Tibial nerve (tissue), 4 donors: ENCODE measurements at regions not wholly inside any gene's neighbourhood (a gene's known extent, or its start where the extent isn't known, plus 50 kb on each side); places are given as distances from the start of the nearest gene placed in this dataset.
A peak's percentile ranks its signal among the peaks of the same experiment; 100 is the strongest.

Experiments used
- DNase-seq, 2 donors: peaks; one replicate each; pipeline ENCODE4 v3.0.0-alpha.2; 2019; ENCODE audit warnings: low spot score in 2 of 2
- H3K27ac ChIP-seq, 4 donors: fragments of 200-600 bp; sonication (generic) in 3 of 4; one replicate each; pipeline ENCODE4 v1.5.1; 2017 to 2019; ENCODE audit warnings: mild to moderate bottlenecking in 1 of 4
- H3K27me3 ChIP-seq, 2 donors: fragments of 200-600 bp; sonication (generic) in 1 of 2; one replicate each; pipeline versions ENCODE4 v1.5.1 to v1.6.0; 2017 to 2019
- H3K36me3 ChIP-seq, 3 donors: fragments of 200-600 bp; sonication (generic); one replicate each; pipeline ENCODE4 v1.5.1; 2018 to 2019
- H3K4me1 ChIP-seq, 4 donors: fragments of 200-600 bp; sonication (generic) in 3 of 4; one replicate each; pipeline ENCODE4 v1.5.1; 2017 to 2019
- H3K4me3 ChIP-seq, 4 donors: fragments of 200-600 bp; sonication (generic) in 3 of 4; one replicate each; pipeline ENCODE4 v1.5.1; 2017 to 2019; ENCODE audit warnings: mild to moderate bottlenecking in 1 of 4, moderate library complexity in 1 of 4
- H3K9me3 ChIP-seq, 4 donors: fragments of 200-600 bp; sonication (generic) in 3 of 4; one replicate each; pipeline ENCODE4 v1.5.1; 2017 to 2019
- EP300 ChIP-seq, 2 donors: sonication (generic); formaldehyde crosslinking; IDR thresholded peaks; one replicate each; pipeline ENCODE4 v1.6.1; 2017; ENCODE audit warnings: antibody characterized with exemption in 2 of 2, mild to moderate bottlenecking in 1 of 2
- POLR2A ChIP-seq, 2 donors: fragments of 450-650 bp; IDR thresholded peaks; one replicate each; pipeline ENCODE4 v1.6.1; 2017; ENCODE audit warnings: antibody characterized with exemption in 2 of 2, mild to moderate bottlenecking in 2 of 2, moderate library complexity in 2 of 2
- WGBS, 2 donors: methylation state at CpG; one replicate each; pipeline ENCODE4 v1.1.5; 2018; 5-methylcytosine and 5-hydroxymethylcytosine counted together
- TF ChIP-seq, protein P1 (sequence below), 5 experiments: fragments of 200-600 bp in 3 of 5; fragments of 450-650 bp in 2 of 5; sonication (generic) in 3 of 5; IDR thresholded peaks; one replicate each; pipeline ENCODE4 v1.5.1; 2016 to 2019; ENCODE audit warnings: antibody characterized with exemption in 5 of 5, mild to moderate bottlenecking in 3 of 5, moderate library complexity in 2 of 5

DNA sequence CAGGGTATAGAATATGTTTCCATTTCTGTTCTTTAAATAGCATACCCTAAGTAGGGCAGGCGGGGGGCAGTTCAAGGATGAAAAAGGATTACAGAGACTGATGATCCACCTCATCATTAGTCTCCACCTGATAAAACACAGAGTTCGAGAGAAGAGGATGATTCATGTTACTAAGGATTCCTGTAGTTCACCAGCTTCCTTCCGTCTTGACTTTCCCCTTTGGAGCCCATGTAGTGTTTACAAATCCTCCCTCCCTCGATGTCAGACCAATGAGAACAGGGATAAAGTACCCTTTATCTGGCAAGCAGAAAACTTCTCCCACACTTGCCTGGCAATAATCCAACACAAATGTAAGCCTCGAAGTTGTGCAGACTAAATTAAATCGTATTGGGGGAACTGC lies 526.3 kb upstream of the FAM241A start:
- no peaks in the 10 kb centered on the region for H3K27me3 ChIP-seq
- H3K36me3 ChIP-seq, result no peaks in the 10 kb centered on the region
- DNase-seq, result no peak
- no peak for TF ChIP-seq POLR2A (IDR thresholded peaks at IDR 0.05)
- no peak for TF ChIP-seq EP300 (IDR thresholded peaks at IDR 0.05)
- TF ChIP-seq, protein P1, sequence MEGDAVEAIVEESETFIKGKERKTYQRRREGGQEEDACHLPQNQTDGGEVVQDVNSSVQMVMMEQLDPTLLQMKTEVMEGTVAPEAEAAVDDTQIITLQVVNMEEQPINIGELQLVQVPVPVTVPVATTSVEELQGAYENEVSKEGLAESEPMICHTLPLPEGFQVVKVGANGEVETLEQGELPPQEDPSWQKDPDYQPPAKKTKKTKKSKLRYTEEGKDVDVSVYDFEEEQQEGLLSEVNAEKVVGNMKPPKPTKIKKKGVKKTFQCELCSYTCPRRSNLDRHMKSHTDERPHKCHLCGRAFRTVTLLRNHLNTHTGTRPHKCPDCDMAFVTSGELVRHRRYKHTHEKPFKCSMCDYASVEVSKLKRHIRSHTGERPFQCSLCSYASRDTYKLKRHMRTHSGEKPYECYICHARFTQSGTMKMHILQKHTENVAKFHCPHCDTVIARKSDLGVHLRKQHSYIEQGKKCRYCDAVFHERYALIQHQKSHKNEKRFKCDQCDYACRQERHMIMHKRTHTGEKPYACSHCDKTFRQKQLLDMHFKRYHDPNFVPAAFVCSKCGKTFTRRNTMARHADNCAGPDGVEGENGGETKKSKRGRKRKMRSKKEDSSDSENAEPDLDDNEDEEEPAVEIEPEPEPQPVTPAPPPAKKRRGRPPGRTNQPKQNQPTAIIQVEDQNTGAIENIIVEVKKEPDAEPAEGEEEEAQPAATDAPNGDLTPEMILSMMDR (IDR thresholded peaks at IDR 0.05), result no peak
- H3K4me1 ChIP-seq, result peaks cover 0 to 3% (median 0%) of the 10 kb centered on the region in 4 donors
- no peaks in the 10 kb centered on the region for H3K9me3 ChIP-seq
- H3K27ac ChIP-seq, result no peak overlapping the region
- H3K4me3 ChIP-seq, result no peak overlapping the region
- 20 to 28% methylated on average over 6 of the region's 6 CpGs for WGBS, 2 donors

DNA sequence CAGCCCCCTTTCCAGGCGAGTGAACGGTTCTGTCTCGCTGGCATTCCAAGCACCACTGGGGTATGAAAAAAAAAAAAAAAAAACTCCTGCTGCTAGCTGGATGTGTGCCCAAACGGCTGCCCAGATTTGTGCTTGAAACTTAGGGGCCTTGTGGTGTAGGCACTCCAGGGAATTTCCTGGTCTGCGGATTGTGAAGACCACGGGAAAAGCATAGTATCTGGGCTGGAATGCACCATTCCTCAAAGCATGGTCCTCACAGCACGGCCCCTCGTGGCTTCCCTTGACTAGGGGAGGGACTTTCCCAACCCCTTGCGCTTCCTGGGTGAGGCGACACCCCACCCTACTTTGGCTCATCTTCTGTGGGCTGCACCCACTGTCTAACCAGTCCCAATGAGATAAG lies 516.8 kb upstream of the FAM241A start:
- Histone ChIP-seq H3K4me3 (no peak overlapping the region), H3K36me3 (no peaks in the 10 kb centered on the region), H3K4me1 (no peaks in the 10 kb centered on the region), H3K27ac (no peak overlapping the region), H3K27me3 (no peaks in the 10 kb centered on the region), H3K9me3 (no peaks in the 10 kb centered on the region)
- WGBS, 2 donors, result 70 to 76% methylated on average over 9 to 10 of the region's 10 CpGs
- TF ChIP-seq, protein P1 (IDR thresholded peaks at IDR 0.05), result no peak
- TF ChIP-seq EP300 (IDR thresholded peaks at IDR 0.05) (no peak), POLR2A (IDR thresholded peaks at IDR 0.05) (no peak)
- no peak for DNase-seq

DNA sequence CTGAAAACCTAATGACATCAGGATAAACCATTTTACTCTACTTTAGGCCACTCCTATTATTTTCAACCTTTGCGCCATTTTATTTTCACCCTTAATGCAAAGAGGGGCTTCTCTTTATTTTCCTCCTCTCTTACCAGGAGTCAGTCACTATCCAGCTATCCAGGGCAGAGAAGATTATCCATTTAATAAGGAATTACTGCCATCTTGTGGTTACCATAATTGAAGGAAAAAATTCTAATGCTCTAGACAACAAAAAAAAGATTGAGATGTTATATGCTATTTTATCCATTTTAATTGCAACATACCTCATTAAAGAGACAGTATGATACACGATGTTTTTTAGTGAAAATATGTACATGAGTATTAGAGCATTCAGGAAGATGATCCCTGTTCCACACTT lies 514.5 kb upstream of the FAM241A start:
- TF ChIP-seq, protein P1 (IDR thresholded peaks at IDR 0.05), result peak in 2 of 5 experiments; percentile 10 to 20
- no peak for TF ChIP-seq POLR2A (IDR thresholded peaks at IDR 0.05)
- DNase-seq, result no peak
- no peak overlapping the region for H3K4me3 ChIP-seq
- no peaks in the 10 kb centered on the region for H3K4me1 ChIP-seq
- H3K9me3 ChIP-seq, result no peaks in the 10 kb centered on the region
- H3K27me3 ChIP-seq, result no peaks in the 10 kb centered on the region
- 33 to 50% methylated on average over 2 of the region's 2 CpGs for WGBS, 2 donors
- no peak overlapping the region for H3K27ac ChIP-seq
- H3K36me3 ChIP-seq, result no peaks in the 10 kb centered on the region

DNA sequence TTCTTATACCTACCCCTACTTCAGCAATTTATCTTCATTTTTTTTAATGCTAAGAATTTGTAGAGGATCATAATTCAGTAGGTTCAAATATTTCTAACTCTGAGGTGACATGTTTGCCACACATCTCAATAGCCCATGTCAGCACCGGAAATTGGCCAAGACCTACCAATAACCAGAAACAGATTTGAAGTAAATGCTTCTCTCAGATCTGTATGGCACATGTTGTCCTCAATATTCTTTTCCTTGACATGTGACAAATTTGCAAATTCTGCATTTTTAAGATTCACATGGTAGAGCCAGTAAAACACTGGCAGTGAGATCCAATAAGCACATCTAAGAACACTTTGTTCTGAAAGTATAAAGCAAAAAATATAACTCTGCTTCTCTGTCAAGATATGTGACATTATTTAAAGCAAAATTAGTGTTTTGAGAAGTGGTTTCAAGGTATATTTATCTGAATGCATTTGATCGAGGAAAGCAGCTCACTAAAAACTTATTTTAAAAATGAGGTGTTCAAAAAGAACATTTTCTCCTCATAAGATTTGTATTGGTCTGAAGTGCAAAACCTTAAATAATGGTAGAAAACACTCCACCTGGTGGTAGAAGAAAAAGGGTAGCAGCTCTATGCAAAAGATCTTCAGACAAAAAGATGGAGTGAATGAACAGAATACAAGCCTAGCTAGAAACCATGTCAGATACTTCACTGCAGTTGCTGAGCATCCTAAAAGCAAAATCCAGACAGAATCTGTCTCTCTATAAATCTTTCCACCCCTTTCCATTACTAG lies 513.8 kb upstream of the FAM241A start:
- no peaks in the 10 kb centered on the region for H3K9me3 ChIP-seq
- no peak for TF ChIP-seq POLR2A (IDR thresholded peaks at IDR 0.05)
- no peak for DNase-seq
- H3K36me3 ChIP-seq, result no peaks in the 10 kb centered on the region
- no peaks in the 10 kb centered on the region for H3K4me1 ChIP-seq
- 67 to 68% methylated on average over 2 of the region's 2 CpGs for WGBS, 2 donors
- H3K27ac ChIP-seq, result no peak overlapping the region
- H3K4me3 ChIP-seq, result no peak overlapping the region
- no peaks in the 10 kb centered on the region for H3K27me3 ChIP-seq

DNA sequence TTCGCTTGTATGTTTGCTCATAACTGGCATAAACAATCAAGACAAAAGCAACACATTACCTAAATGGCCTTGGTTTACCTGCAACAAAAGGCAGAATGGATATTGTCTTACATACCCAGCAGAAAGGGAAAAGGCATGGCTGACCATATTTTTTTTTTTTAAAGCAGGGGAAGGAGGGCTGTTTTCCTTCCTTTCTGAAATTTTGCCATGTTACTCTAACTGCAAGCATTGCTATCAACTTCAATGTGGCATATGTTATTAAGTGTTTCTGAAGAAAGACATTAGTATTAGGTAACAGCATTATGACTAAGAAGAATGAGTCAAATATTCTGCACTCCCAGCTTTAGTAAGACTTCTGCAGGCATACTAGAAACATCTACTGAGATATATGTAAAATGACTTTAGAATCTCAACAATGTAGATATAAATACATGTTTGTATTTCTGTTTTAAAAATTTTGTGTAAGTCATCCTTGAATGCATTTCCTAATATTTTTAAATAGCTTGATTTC lies 512.6 kb upstream of the FAM241A start:
- Histone ChIP-seq H3K36me3 (no peaks in the 10 kb centered on the region), H3K9me3 (no peaks in the 10 kb centered on the region), H3K4me1 (no peaks in the 10 kb centered on the region), H3K27ac (no peak overlapping the region), H3K27me3 (no peaks in the 10 kb centered on the region), H3K4me3 (no peak overlapping the region)
- no peak for DNase-seq
- 81 to 97% methylated on average over 1 of the region's 1 CpG for WGBS, 2 donors
- TF ChIP-seq, protein P1 (IDR thresholded peaks at IDR 0.05), result no peak
- TF ChIP-seq POLR2A (IDR thresholded peaks at IDR 0.05) (no peak), EP300 (IDR thresholded peaks at IDR 0.05) (no peak)
